ENCODE measurements at regions not wholly inside any gene's neighbourhood (a gene's known extent, or its start where the extent isn't known, plus 50 kb on each side); places are given as distances from the start of the nearest gene placed in this dataset.
"Not testable (repeated sequence)": the region's sequence is repeated elsewhere in the genome, so short reads cannot be mapped to it uniquely, and the experiment has no call there.

- DNase-seq (ENCODE audit: low read depth), result not testable (repeated sequence)
These were observed 168.4 kb downstream of the CWH43 start for GRCh38 chr4:49154308-49155103.

- not testable (repeated sequence) for DNase-seq (ENCODE audit: low read depth)
These were observed 169.2 kb downstream of the CWH43 start for GRCh38 chr4:49155270-49155669.

- DNase-seq (ENCODE audit: low read depth), result not testable (repeated sequence)
These were observed 170.2 kb downstream of the CWH43 start for GRCh38 chr4:49156309-49156708.

GRCh38 chr4:49157630-49158029 lies 171.6 kb downstream of the CWH43 start:
- DNase-seq (ENCODE audit: low read depth), result not testable (repeated sequence)

GRCh38 chr4:49161111-49161541 lies 175.1 kb downstream of the CWH43 start:
- not testable (repeated sequence) for DNase-seq (ENCODE audit: low read depth)

- not testable (repeated sequence) for DNase-seq (ENCODE audit: low read depth)
These were observed 178.8 kb downstream of the CWH43 start for GRCh38 chr4:49164916-49165315.

- not testable (repeated sequence) for DNase-seq (ENCODE audit: low read depth)
These were observed 191.8 kb downstream of the CWH43 start for GRCh38 chr4:49177847-49178246.

- DNase-seq (ENCODE audit: low read depth), result not testable (repeated sequence)
These were observed 195.0 kb downstream of the CWH43 start for GRCh38 chr4:49181088-49181487.

GRCh38 chr4:49211396-49212194 lies 225.5 kb downstream of the CWH43 start:
- not testable (repeated sequence) for DNase-seq (ENCODE audit: low read depth)

GRCh38 chr4:49213250-49213649 lies 227.2 kb downstream of the CWH43 start:
- not testable (repeated sequence) for DNase-seq (ENCODE audit: low read depth)

GRCh38 chr4:49213750-49214149 lies 227.7 kb downstream of the CWH43 start:
- DNase-seq (ENCODE audit: low read depth), result not testable (repeated sequence)

GRCh38 chr4:49214453-49215081 lies 228.5 kb downstream of the CWH43 start:
- DNase-seq (ENCODE audit: low read depth), result not testable (repeated sequence)

GRCh38 chr4:49215082-49215479 lies 229.0 kb downstream of the CWH43 start:
- DNase-seq (ENCODE audit: low read depth), result not testable (repeated sequence)

- not testable (repeated sequence) for DNase-seq (ENCODE audit: low read depth)
These were observed 230.5 kb downstream of the CWH43 start for GRCh38 chr4:49216606-49217005.

GRCh38 chr4:49217492-49217891 lies 231.4 kb downstream of the CWH43 start:
- DNase-seq (ENCODE audit: low read depth), result peak; percentile 15

GRCh38 chr4:49218094-49218493 lies 232.0 kb downstream of the CWH43 start:
- DNase-seq (ENCODE audit: low read depth), result not testable (repeated sequence)

- not testable (repeated sequence) for DNase-seq (ENCODE audit: low read depth)
These were observed 232.9 kb downstream of the CWH43 start for GRCh38 chr4:49218931-49219330.

- not testable (repeated sequence) for DNase-seq (ENCODE audit: low read depth)
These were observed 233.6 kb downstream of the CWH43 start for GRCh38 chr4:49219489-49220225.

GRCh38 chr4:49221209-49221608 lies 235.1 kb downstream of the CWH43 start:
- no peak for DNase-seq (ENCODE audit: low read depth)

GRCh38 chr4:49222810-49223209 lies 236.7 kb downstream of the CWH43 start:
- not testable (repeated sequence) for DNase-seq (ENCODE audit: low read depth)

GRCh38 chr4:49226216-49226866 lies 240.3 kb downstream of the CWH43 start:
- not testable (repeated sequence) for DNase-seq (ENCODE audit: low read depth)

All from CMK (cell line).